Stimulated activated naive CD8-positive, alpha-beta T cell treated with anti-CD3 and anti-CD28 coated beads, Interleukin-15, Interleukin-2, amounts not matched to agents 100 ng/mL and 50 ng/mL, for 24 hours (primary cell): ENCODE measurements at regions not wholly inside any gene's neighbourhood (a gene's known extent, or its start where the extent isn't known, plus 50 kb on each side); places are given as distances from the start of the nearest gene placed in this dataset.
"Not testable (repeated sequence)": the region's sequence is repeated elsewhere in the genome, so short reads cannot be mapped to it uniquely, and the experiment has no call there.

Experiments used
- H3K27ac Mint-ChIP-seq: one replicate; pipeline ENCODE4 v1.8.0; 2021; ENCODE audit warnings: mild to moderate bottlenecking, mixed read lengths
- H3K27me3 Mint-ChIP-seq: one replicate; pipeline ENCODE4 v1.8.0; 2021; ENCODE audit warnings: mixed read lengths
- H3K36me3 Mint-ChIP-seq: one replicate; pipeline ENCODE4 v1.8.0; 2021; ENCODE audit warnings: low read depth, mixed read lengths
- H3K4me1 Mint-ChIP-seq: one replicate; pipeline ENCODE4 v1.8.0; 2021; ENCODE audit warnings: low read depth, mixed read lengths
- H3K4me3 Mint-ChIP-seq: one replicate; pipeline ENCODE4 v1.8.0; 2021; ENCODE audit warnings: mild to moderate bottlenecking, mixed read lengths
- H3K9me3 Mint-ChIP-seq: one replicate; pipeline ENCODE4 v1.8.0; 2021; ENCODE audit warnings: mixed read lengths

DNA sequence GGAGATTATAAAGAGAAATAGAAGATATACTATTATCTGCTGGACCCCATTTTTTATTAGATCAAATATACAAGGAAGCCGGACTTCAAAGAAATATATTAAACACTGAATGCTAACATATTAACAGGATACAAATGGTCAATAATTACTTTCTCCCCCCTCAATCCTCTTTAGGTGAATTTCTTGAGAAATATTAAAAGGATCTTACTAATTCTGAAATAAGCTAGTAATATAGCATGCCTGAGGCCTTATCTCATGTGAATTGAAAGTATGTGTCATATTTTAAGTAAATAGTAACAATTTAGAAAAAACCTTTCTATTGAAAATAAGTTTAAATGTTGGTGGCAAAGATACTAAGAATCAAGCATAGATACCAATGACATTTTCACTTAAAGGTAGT is 954.7 kb upstream of the MAN1A1 start:
- Mint-ChIP-seq H3K36me3 (no peaks in the 10 kb centered on the region), H3K4me3 (no peak overlapping the region), H3K4me1 (no peaks in the 10 kb centered on the region), H3K9me3 (no peaks in the 10 kb centered on the region), H3K27ac (no peak overlapping the region), H3K27me3 (no peaks in the 10 kb centered on the region)

DNA sequence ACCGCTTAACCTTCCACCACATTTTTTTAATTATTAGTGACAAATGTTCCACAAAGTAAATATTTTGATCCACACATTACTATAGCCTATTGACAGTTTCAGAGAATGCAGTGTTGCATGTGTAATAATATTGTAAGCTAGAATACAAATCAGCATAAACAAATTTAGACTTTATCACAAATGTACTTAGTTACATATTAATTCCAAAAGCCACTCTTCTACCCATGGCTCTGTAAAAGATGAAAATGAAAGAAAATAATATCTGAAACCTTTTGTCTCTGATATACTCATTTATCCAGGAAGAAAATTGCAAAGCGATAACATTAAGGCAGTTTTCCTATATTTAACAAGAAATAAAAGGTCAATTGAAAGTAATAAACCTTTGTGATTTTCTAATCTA is 954.0 kb upstream of the MAN1A1 start:
- Mint-ChIP-seq H3K36me3 (no peaks in the 10 kb centered on the region), H3K4me3 (no peak overlapping the region), H3K27ac (no peak overlapping the region), H3K4me1 (no peaks in the 10 kb centered on the region), H3K9me3 (no peaks in the 10 kb centered on the region), H3K27me3 (no peaks in the 10 kb centered on the region)

DNA sequence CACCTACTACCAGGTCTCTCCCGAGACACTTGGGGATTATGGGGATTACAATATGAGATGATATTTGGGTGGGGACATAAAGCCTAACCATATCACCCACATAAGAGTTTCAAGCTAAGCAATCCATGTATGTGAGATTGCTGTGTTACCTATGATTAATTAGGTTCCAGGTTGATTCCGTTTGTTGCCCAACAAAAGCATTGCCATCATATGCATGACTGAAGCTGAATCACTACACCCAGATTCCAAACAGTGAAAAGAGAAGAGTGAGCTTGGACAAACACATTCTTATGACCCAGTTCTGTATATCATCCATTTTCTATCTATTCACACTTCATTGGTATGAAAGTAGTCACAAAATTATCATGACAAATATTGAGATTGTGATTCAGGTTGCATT is 952.5 kb upstream of the MAN1A1 start:
- no peaks in the 10 kb centered on the region for H3K9me3 Mint-ChIP-seq
- no peaks in the 10 kb centered on the region for H3K27me3 Mint-ChIP-seq
- H3K36me3 Mint-ChIP-seq: no peaks in the 10 kb centered on the region
- H3K27ac Mint-ChIP-seq: no peak overlapping the region
- no peak overlapping the region for H3K4me3 Mint-ChIP-seq
- no peaks in the 10 kb centered on the region for H3K4me1 Mint-ChIP-seq

DNA sequence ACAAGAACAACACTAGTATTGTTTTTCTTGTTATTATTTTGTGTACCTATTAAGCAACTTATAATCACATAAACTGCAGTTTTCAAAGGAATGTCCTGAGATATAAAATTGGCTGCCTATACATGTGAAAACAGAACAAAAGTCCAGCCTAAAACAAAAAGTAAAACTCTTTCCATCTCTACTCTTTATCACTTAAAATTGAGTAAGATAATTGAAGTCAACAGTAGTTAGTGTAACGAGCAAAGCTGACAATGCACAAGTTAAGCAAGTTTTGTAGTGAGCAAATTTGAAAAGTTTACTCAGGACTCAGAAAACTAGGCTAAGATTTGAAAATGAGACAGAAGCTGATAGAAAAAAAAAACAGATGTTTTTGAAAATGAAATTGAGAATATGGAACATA is 941.4 kb upstream of the MAN1A1 start:
- Mint-ChIP-seq H3K27me3 (no peaks in the 10 kb centered on the region), H3K36me3 (no peaks in the 10 kb centered on the region)

DNA sequence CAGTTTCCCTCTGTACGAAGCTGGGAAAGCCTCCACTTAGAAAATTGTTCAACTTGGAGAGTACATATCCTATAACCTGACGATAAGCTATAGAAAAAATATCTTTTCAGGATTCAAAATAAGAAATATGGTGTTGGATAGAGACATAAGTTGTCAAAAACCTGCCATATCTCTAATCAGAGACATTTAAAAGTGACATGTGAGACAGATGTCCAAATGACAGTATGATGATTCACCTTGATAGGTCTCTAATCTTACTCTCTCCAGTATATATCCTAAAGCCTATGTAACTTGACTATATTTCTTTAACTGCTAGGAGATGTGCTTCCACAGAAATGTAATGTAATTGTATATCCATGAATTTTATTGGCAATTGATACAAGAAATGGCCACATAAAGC is 932.4 kb upstream of the MAN1A1 start:
- H3K36me3 Mint-ChIP-seq: no peaks in the 10 kb centered on the region
- H3K4me3 Mint-ChIP-seq: no peak overlapping the region
- no peaks in the 10 kb centered on the region for H3K9me3 Mint-ChIP-seq
- H3K4me1 Mint-ChIP-seq: no peaks in the 10 kb centered on the region
- no peaks in the 10 kb centered on the region for H3K27me3 Mint-ChIP-seq
- H3K27ac Mint-ChIP-seq: no peak overlapping the region

More for the DNA sequence above, 941.4 kb upstream of the MAN1A1 start:
- H3K4me1 Mint-ChIP-seq: no peaks in the 10 kb centered on the region
- no peak overlapping the region for H3K4me3 Mint-ChIP-seq
- H3K9me3 Mint-ChIP-seq: peaks cover 10% of the 10 kb centered on the region
- no peak overlapping the region for H3K27ac Mint-ChIP-seq

DNA sequence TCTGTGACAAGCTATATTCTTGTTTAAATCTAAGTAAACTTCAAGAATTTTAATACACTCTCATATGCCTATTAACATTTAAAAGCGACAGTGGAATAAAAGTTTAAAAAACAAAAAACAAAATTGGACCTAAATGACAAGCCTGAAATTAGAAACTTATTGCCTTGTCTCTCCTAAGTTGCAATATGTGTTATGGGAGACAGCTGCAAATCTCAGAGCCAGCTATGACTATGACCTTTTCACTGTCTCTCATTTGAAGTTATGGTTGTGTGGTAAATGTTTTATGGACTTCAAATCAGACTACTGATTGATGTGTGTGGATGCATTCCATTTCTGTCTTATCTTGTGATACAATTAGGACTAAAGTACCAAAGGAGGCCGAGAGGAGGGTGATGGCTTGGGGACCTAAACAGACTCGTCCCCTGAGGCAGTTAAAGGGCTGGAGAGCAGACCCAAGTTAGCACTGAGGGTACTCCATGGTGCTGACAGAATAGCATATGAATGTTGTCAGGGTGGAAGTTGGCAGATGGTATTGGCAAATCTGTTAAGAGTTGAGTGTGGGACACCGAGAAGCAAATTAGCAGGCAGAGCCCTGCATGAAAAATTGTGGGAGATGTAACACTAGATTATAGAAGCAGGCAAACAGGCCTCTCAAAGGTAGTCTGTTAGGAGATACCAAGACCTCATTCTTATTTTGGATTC is 930.1 kb upstream of the MAN1A1 start:
- Mint-ChIP-seq H3K36me3 (no peaks in the 10 kb centered on the region), H3K4me1 (no peaks in the 10 kb centered on the region), H3K27me3 (no peaks in the 10 kb centered on the region), H3K27ac (no peak overlapping the region), H3K4me3 (no peak overlapping the region), H3K9me3 (no peaks in the 10 kb centered on the region)

DNA sequence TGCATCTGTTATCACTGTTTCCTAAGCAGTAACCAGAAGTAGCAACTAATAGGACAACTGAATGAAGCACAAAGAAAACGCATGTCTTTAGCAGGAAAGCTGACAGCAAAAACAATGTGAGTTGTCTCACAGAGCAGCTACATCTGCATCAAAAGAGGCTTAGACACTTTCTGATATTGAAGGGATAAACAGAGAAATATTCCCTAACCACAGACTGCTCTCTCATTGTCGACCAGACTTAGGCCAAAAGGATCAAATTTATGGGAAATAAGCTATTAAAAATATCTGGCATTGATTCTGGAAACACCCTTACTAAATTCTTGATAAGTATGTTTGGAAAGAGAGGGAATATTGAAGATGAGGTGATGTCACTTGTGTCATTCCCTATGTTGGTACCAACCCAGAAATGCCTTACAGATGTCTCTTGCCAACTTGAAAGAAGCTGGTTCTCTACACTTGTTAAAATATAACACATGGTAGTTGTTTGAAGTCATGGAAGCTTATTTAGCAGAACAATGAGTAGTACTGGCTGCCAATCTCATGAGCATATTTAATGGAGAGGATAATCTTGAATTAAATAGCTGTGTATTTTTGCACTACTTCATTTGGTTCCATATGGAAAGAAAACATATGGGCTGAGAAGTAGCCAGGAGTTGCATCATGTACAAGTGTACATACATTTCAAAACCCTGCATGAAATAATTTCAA is 929.3 kb upstream of the MAN1A1 start:
- Mint-ChIP-seq H3K27me3 (no peaks in the 10 kb centered on the region), H3K36me3 (no peaks in the 10 kb centered on the region), H3K9me3 (no peaks in the 10 kb centered on the region), H3K4me3 (no peak overlapping the region), H3K27ac (no peak overlapping the region), H3K4me1 (peaks cover 3% of the 10 kb centered on the region)

DNA sequence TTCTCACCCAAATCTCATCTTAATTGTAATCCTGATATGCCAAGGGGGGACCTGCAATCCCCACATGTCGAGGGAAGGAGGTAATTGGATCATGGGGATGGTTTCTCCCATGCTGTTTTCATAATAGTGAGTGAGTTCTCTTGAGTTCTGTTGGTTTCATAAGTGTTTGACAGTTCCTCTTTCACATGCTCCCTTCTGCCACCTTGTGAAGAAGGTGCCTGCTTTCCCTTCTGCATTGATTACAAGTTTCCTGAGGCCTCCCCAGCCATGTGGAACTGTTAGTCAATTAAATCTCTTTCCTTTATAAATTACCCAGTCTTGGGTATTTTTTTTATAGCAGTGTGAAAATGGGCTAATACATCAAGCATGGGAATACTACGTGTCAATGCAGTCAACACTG is 925.0 kb upstream of the MAN1A1 start:
- Mint-ChIP-seq H3K4me3 (no peak overlapping the region), H3K9me3 (no peaks in the 10 kb centered on the region), H3K36me3 (no peaks in the 10 kb centered on the region), H3K27ac (no peak overlapping the region), H3K27me3 (no peaks in the 10 kb centered on the region), H3K4me1 (peaks cover 3% of the 10 kb centered on the region)

DNA sequence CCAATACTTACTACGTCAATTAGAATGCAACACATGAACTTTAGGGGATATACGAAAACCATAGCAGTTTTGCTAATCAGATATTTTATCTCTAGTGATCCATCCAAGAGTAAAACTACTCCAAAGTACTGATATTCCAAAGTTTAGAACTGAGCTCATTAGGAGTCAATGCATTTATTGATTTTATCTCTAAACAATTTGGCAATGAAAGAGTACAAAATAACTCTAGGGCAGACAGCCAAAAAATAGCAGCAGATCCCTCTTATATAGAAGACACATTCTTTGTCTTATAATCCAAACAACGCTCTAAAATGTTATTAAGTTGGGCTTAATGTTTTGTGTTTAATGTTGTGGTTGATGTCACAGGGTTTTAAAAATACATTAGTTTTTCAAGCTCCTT is 923.9 kb upstream of the MAN1A1 start:
- H3K4me3 Mint-ChIP-seq: no peak overlapping the region
- no peaks in the 10 kb centered on the region for H3K27me3 Mint-ChIP-seq
- no peak overlapping the region for H3K27ac Mint-ChIP-seq
- H3K4me1 Mint-ChIP-seq: peaks cover 3% of the 10 kb centered on the region
- no peaks in the 10 kb centered on the region for H3K9me3 Mint-ChIP-seq
- no peaks in the 10 kb centered on the region for H3K36me3 Mint-ChIP-seq

DNA sequence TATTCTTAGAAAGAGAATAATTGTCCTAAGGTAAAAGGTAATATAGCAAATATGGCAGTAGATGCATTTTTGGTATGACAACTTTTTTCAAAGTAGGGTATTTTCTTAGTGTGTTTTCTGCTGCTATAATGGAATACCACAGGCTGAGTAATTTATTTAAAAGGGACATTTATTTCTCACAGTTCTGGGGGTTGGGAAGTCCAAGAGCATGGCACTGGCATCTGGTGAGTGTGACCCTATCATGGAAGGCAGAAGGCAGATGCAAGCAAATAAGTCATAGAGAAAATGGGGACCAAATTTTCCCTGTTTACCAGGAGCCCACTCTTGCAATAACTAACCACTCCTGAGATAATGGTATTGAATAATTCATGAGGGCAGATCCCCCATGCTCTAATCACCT is 922.5 kb upstream of the MAN1A1 start:
- Mint-ChIP-seq H3K27me3 (no peaks in the 10 kb centered on the region), H3K4me3 (no peak overlapping the region), H3K27ac (no peak overlapping the region), H3K36me3 (no peaks in the 10 kb centered on the region), H3K9me3 (no peaks in the 10 kb centered on the region), H3K4me1 (peaks cover 3% of the 10 kb centered on the region)

DNA sequence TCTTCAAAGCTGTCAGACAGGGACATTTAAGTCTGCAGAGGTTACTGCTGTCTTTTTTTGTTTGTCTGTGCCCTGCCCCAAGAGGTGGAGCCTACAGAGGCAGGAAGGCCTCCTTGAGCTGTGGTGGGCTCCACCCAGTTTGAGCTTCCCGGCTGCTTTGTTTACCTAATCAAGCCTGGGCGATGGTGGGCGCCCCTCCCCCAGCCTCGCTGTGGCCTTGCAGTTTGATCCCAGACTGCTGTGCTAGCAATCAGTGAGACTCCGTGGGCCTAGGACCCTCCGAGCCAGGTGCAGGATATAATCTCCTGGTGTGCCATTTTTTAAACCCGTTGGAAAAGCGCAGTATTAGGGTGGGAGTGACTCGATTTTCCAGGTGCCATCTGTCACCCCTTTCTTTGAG is 918.7 kb upstream of the MAN1A1 start:
- H3K4me1 Mint-ChIP-seq, H3K27ac Mint-ChIP-seq, H3K4me3 Mint-ChIP-seq, H3K27me3 Mint-ChIP-seq, H3K9me3 Mint-ChIP-seq, H3K36me3 Mint-ChIP-seq: not testable (repeated sequence)

DNA sequence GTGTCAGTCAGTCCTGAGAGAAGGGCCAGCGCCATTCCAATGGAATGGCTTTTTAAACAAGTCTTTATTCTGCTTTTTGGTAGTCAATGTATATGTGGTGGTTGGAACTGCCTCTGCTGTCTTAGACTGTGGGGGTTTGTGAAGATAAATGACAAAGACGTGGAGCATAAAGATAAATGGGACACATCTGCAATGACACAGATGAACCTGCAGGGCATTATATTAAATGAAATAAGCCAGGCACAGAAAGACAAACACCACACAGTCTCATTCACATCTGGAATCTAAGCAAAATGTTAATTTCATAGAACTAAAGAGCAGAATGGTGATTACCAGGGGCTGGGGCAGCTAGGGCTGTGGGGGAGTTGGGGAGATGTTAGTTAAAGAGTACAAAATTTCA is 912.8 kb upstream of the MAN1A1 start:
- no peak overlapping the region for H3K27ac Mint-ChIP-seq
- H3K4me3 Mint-ChIP-seq: no peak overlapping the region
- H3K36me3 Mint-ChIP-seq: no peaks in the 10 kb centered on the region
- no peaks in the 10 kb centered on the region for H3K4me1 Mint-ChIP-seq
- H3K27me3 Mint-ChIP-seq: no peaks in the 10 kb centered on the region
- no peaks in the 10 kb centered on the region for H3K9me3 Mint-ChIP-seq

DNA sequence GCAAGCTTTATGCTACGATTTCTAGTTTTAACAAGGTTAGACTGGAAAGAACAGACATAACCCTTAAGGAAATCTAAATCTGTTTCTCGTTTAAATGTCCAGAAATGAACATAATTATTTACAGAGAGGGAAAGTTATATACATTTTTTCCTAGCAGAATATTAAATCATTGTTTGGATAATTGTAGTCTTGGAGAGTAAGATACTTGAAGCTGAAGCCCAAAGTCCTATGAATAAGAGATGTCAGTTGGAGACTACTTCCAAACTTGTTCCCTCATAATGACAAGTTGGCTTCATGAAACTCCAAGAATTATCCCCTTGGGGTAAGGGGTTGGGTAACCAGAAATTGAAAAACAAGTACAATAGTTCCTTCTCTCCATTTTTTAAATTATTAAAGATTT is 911.1 kb upstream of the MAN1A1 start:
- Mint-ChIP-seq H3K27ac (no peak overlapping the region), H3K4me3 (no peak overlapping the region), H3K36me3 (no peaks in the 10 kb centered on the region), H3K27me3 (no peaks in the 10 kb centered on the region), H3K4me1 (no peaks in the 10 kb centered on the region), H3K9me3 (no peaks in the 10 kb centered on the region)

DNA sequence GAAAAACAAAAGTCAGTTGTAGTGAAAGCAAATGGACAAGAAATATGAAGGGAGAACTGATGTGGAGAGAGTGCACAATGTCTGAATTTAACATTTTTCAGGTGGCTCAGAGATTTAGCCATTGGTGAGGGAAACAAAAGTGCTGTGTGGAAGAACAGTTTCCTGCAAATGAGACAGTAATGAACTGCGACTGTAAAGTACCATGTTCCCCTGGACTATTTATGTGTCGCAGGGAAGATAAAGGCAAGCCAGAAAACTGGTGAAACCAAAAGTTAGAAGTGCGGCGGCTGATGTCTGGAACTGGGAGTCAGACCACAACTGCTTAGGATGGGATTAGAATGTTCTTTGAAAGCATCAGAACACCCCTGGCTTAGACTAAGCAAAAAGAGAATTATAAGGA is 905.1 kb upstream of the MAN1A1 start:
- no peak overlapping the region for H3K27ac Mint-ChIP-seq
- peaks cover 6% of the 10 kb centered on the region for H3K9me3 Mint-ChIP-seq
- H3K36me3 Mint-ChIP-seq: no peaks in the 10 kb centered on the region
- H3K4me1 Mint-ChIP-seq: no peaks in the 10 kb centered on the region
- H3K27me3 Mint-ChIP-seq: no peaks in the 10 kb centered on the region
- H3K4me3 Mint-ChIP-seq: no peak overlapping the region

DNA sequence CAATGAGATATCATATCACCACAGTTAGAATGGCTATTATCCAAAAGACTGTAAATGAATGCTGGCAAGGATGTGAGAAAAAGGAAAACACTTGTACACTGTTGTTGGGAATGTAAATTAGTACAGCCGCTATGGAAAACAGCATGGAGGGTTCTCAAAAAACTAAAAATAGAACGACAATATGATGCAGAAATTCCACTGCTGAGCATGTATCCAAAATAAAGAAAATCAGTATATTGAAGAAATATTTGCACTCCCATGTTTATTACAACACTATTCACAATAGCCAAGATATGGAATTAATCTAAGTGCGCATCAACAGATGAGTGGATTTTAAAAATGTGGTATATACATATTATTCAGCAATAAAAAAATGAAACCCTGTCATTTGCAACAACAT is 898.9 kb upstream of the MAN1A1 start:
- Mint-ChIP-seq H3K9me3 (no peaks in the 10 kb centered on the region), H3K27me3 (no peaks in the 10 kb centered on the region), H3K27ac (no peak overlapping the region), H3K4me1 (no peaks in the 10 kb centered on the region), H3K4me3 (no peak overlapping the region), H3K36me3 (no peaks in the 10 kb centered on the region)

DNA sequence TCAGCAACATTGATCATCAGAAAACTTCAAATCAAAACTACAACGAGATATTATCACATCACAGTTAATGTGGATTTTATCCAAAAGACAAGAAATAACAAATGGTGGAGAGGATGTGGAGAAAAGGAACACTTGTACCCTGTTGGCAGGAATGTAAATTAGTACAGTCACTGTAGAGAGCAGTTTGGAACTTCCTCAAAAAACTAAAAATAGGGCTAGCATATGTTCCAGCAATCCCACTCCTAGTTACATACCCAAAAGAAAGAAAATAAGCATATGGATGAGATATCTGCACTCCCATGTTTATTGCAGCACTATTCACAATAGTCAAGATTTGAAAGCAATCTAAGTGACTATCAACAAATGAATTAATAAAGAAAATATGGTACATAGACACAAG is 887.7 kb upstream of the MAN1A1 start:
- H3K9me3 Mint-ChIP-seq: peaks cover 17% of the 10 kb centered on the region
- H3K27ac Mint-ChIP-seq: no peak overlapping the region
- H3K27me3 Mint-ChIP-seq: no peaks in the 10 kb centered on the region
- H3K4me1 Mint-ChIP-seq: no peaks in the 10 kb centered on the region
- H3K4me3 Mint-ChIP-seq: no peak overlapping the region
- H3K36me3 Mint-ChIP-seq: no peaks in the 10 kb centered on the region
